PC-9 (cell line): ENCODE measurements at regions not wholly inside any gene's neighbourhood (a gene's known extent, or its start where the extent isn't known, plus 50 kb on each side); places are given as distances from the start of the nearest gene placed in this dataset.

ENCODE experiments used
- CTCF ChIP-seq: fragments of 200-600 bp; sonication (generic); conservative IDR thresholded peaks from 2 replicates; pipeline ENCODE4 v1.6.1; 2017; ENCODE audit warnings: mixed run types, antibody characterized with exemption, mild to moderate bottlenecking, moderate library complexity
- EZH2 ChIP-seq: fragments of 200-600 bp; sonication (generic); IDR thresholded peaks from 2 replicates; pipeline ENCODE4 v1.8.0; 2017; ENCODE audit warnings: antibody characterized with exemption, low read depth

- TF ChIP-seq CTCF = no peak
- no peak for TF ChIP-seq EZH2
These were observed 152.5 kb upstream of the SPANXN4 start for GRCh38 chrX:142873214-142873613.
